ENCODE measurements at regions not wholly inside any gene's neighbourhood (a gene's known extent, or its start where the extent isn't known, plus 50 kb on each side); places are given as distances from the start of the nearest gene placed in this dataset.
A peak's percentile ranks its signal among the peaks of the same experiment; 100 is the strongest.
"Not testable (repeated sequence)": the region's sequence is repeated elsewhere in the genome, so short reads cannot be mapped to it uniquely, and the experiment has no call there.

DNA sequence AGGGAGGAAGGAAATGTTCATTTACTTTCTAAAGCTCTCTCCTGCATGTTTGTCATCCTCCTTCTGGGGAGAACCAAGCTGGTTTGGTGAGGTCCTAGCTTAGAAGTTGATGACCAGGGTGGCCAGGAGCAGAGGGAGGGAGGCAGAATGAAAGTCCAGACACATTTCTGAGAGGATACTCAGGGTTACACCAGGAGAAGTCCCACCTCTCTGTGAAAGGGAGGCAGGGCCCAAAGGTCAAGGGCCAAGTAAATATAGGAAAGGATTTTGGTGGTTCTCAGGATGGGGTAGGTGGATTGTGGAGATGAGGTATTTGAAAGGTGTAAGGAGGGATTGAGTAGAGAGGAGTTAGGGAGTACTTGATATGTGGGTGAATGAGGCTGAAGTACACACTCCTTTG, 58.0 kb upstream of the FBXO11 start:
- ATAC-seq (no peak), DNase-seq (ENCODE audit: missing footprints) (no peak)
- intact Hi-C loops (cut with DNase I) = no loop called here

- no peak for DNase-seq (ENCODE audit: missing footprints)
- intact Hi-C loops (cut with DNase I) = no loop called here
- ATAC-seq = no peak
Observed at GRCh38 chr2:47964722-47965434, 58.6 kb upstream of the FBXO11 start.

DNA sequence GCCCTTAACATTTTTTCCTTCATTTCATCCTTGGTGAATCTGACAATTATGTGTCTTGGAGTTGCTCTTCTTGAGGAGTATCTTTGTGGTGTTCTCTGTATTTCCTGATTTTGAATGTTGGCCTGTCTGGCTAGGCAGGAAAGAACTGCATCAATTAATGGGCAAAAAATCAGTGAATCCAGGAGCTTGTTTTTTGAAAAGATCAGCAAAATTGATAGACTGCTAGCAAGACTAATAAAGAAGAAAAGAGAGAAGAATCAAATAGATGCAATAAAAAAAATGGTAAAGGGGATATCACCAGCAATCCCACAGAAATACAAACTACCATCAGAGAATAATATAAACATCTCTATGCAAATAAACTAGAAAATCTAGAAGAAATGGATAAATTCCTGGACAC, 70.4 kb upstream of the FBXO11 start:
- ATAC-seq; intact Hi-C loops (cut with DNase I); DNase-seq (ENCODE audit: missing footprints): not testable (repeated sequence)

- intact Hi-C loops (cut with DNase I) = no loop called here
- DNase-seq (ENCODE audit: missing footprints) (no peak), ATAC-seq (peak; percentile 56)
Observed at GRCh38 chr2:47984041-47984440, 77.7 kb upstream of the FBXO11 start.

- DNase-seq (ENCODE audit: missing footprints) (no peak), ATAC-seq (no peak)
- intact Hi-C loops (cut with DNase I) = no loop called here
Observed at GRCh38 chr2:47990503-47990902, 84.2 kb upstream of the FBXO11 start.

GRCh38 chr2:47992671-47993070, 86.4 kb upstream of the FBXO11 start:
- intact Hi-C loops (cut with DNase I) = no loop called here
- ATAC-seq (no peak), DNase-seq (ENCODE audit: missing footprints) (no peak)

- intact Hi-C loops (cut with DNase I) = no loop called here
- DNase-seq (ENCODE audit: missing footprints) (no peak), ATAC-seq (no peak)
Observed at GRCh38 chr2:47996808-47997207, 90.5 kb upstream of the FBXO11 start.

- intact Hi-C loops (cut with DNase I) = no loop called here
- ATAC-seq = no peak
- DNase-seq (ENCODE audit: missing footprints) = no peak
Observed at GRCh38 chr2:47999512-47999911, 93.2 kb upstream of the FBXO11 start.

- ATAC-seq (no peak), DNase-seq (ENCODE audit: missing footprints) (no peak)
- intact Hi-C loops (cut with DNase I) = no loop called here
Observed at GRCh38 chr2:48001498-48001897, 95.2 kb upstream of the FBXO11 start.

DNA sequence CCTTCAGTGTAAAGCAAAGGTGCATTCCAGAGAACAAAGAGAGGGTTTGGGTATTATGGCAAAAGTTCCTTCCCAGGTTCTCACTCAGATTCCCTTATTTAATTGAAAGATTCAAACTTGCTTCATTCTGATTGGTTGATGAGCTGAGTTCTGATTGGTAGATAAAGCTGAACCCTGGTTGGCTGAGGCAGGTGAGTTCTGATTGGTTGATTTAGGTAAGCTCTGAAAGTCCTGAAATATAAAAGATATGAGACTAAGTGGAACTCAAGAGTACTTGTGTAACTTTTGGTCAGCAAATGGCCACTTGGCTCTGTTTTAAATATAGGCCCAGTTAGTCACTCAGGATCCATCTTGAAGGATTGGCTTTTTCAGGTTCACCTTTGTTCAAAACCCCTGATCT, 99.8 kb upstream of the FBXO11 start:
- no peak for DNase-seq (ENCODE audit: missing footprints)
- intact Hi-C loops (cut with DNase I) = no loop called here
- ATAC-seq = no peak

DNA sequence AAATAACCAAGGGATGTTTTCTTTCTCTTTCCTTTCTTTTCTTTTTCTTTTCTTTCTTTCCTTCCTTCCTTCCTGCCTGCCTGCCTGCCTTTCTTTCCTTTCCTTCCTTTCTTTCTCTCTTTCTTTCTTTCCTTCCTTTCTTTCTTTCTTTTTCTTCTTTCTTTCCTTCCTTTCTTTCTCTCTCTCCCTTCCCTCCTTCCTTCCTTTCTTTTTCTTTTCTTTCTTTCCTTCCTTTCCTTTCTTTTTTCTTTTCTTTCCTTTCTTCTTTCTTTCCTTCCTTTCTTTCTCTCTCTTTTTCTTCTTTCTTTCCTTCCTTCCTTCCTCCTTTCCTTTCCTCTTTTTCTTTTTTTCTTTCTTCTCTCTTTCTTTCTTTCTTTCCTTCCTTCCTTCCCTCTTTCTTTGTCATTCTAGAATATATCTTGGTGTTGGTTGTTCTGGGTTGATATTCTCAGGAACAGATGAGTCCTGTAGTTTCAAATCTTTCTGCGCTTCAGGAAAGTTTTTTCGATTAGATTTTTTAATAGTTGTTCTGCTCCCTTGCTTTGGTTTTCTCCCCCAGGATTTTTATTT, 101.5 kb upstream of the FBXO11 start:
- intact Hi-C loops (cut with DNase I) = no loop called here
- no peak for DNase-seq (ENCODE audit: missing footprints)
- ATAC-seq = no peak

DNA sequence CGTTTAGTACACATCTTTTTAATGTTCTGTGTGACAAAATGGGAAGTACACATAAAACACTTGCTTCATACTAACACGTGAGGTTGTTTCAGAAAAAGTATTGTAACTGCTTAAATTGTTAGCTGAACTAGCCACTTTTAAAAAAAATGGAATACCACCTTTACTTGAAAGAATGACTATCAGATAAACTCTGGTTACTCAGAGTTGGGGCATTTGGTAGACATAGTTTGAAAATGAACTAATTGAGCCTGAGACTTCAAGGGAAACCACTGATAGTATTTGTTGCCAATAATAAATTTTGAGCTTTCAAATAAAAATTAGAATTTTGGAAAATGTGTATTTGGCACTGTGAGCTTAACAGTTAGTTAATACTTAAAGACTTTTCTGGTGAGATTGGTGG, 103.0 kb upstream of the FBXO11 start:
- DNase-seq (ENCODE audit: missing footprints) = no peak
- intact Hi-C loops (cut with DNase I) = no loop called here

DNA sequence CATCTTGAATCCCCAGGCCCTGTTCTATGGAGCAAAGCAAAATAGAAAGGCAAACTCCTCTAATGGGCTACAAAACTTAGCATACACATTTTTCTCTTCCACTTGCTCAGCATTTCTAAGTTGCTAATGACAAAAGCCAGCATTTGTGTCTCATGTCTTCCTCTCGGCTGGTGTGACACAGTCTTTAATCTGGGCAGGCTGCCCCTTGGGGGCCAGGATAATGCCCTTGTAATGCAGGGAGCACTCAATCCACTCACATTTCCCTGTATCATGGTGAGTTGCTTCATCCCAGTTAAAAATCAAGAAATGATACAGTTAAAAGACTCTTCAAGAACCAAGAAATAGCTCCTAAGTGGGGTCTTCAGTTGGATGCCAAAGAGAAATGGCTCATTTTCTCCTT, 109.1 kb upstream of the FBXO11 start:
- intact Hi-C loops (cut with DNase I) = no loop called here
- no peak for ATAC-seq
- no peak for DNase-seq (ENCODE audit: missing footprints)

More for the DNA sequence above, 103.0 kb upstream of the FBXO11 start:
- ATAC-seq = no peak

GRCh38 chr2:48016225-48017019, 110.1 kb upstream of the FBXO11 start:
- ATAC-seq (no peak), DNase-seq (ENCODE audit: missing footprints) (no peak)
- intact Hi-C loops (cut with DNase I) = no loop called here

DNA sequence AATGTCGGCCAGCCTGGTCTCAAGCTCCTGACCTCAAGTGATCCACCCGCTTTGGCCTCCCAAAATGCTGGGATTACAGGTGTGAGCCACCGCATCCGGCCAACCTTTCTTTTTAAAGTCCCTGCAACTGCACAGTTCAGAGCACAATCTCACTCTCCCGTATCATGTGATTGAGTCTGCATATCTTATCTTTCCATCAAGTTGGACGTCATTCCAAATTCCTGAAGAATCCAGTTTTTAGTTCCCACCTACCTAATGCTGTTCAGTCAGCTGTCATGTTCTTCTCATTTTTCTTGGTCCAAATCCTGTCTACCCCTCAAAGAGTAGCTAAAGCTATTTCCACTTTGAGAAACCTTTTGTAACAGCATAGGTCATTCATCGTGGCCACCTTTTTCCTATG, 110.8 kb upstream of the FBXO11 start:
- no peak for DNase-seq (ENCODE audit: missing footprints)
- ATAC-seq = no peak
- intact Hi-C loops (cut with DNase I) = no loop called here

DNA sequence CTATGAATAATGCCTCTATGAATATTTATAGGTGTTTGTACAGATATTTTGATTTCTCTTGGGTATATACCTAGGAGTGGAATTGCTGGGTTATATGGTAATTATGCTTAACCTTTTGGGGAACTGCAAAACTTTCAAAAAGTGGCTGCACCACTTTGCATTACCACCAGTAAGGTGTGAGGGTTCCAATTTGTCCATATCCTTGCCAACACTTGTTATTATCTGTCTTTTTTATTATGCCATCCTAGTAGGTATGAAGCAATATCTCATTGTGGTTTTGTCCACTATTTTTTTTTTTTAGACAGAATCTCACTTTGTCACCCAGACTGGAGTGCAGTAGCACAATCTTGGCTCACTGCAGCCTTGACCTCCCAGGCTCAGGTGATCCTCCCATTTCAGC, 112.2 kb upstream of the FBXO11 start:
- ATAC-seq = no peak
- no peak for DNase-seq (ENCODE audit: missing footprints)
- intact Hi-C loops (cut with DNase I) = no loop called here

GRCh38 chr2:48026865-48027264, 120.6 kb upstream of the FBXO11 start:
- intact Hi-C loops (cut with DNase I) = no loop called here
- ATAC-seq (no peak), DNase-seq (ENCODE audit: missing footprints) (no peak)

DNA sequence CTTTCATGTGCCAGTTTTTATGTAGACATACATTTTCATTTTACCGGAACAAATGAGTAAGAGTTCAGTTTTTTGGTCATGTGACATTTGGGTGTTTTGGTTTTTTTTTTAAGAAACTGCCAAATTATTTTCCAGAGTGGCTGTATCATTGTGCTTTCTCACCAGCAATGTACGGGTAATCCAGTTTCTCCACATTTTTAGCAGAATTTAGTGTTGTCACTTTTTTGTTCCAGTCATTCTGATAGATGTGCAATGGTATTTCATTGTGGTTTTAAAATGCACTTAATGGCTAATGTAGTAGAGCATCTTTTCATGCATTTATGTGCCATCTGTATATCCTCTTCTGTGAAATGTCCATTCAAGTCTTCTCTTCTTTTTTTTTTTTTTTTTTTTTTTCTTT, 126.5 kb upstream of the FBXO11 start:
- DNase-seq (ENCODE audit: missing footprints) (no peak), ATAC-seq (no peak)
- intact Hi-C loops (cut with DNase I) = no loop called here

DNA sequence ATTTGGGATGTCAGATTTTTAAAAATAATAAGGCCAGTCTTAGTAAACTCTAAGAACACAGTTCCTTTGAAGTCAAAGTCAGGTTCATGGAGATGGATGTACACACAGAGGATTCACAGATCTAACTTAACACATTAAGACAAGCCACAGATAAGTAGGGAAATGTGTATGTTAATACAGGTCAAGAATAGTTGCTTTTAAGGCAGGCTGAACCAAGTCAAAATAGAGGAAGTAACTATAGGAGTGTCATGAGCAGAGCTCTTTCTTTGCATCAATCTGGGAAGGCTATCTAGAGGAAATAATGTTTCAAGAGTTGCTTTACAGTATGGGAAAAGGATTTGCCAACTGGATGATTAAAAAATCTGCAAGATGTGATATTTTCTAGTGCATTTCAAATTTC, 128.0 kb upstream of the FBXO11 start:
- DNase-seq (ENCODE audit: missing footprints) (no peak), ATAC-seq (no peak)
- intact Hi-C loops (cut with DNase I) = no loop called here

DNA sequence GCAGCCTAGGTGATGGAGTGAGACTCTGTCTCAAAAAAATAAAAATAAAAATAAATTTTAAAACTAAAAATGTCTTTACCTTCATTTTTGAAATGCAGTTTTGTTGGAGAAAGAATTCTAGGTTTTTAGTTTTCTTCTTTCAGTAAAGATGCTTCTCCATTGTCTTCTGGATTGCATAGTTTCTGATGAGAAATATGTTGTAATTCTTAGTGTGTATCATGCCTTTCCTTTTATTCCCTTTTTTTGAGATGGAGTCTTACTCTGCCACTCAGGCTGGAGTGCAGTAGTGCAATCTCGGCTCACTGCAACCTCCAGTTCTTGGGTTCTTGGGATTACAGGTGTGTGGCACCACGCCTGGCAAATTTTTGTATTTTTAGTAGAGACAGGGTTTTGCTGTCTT, 130.0 kb upstream of the FBXO11 start:
- intact Hi-C loops (cut with DNase I) = no loop called here
- DNase-seq (ENCODE audit: missing footprints) = no peak
- no peak for ATAC-seq
